Mammary epithelial cell (primary cell): ENCODE measurements at regions not wholly inside any gene's neighbourhood (a gene's known extent, or its start where the extent isn't known, plus 50 kb on each side); places are given as distances from the start of the nearest gene placed in this dataset.

Experiments
- CTCF ChIP-seq, 2 donors: IDR thresholded peaks in 1 of 2; conservative IDR thresholded peaks in 1 of 2; 2 replicates each; pipeline ENCODE4 v1.5.1; 2011 to 2012; ENCODE audit warnings: inconsistent platforms in 2 of 2, low read length in 2 of 2, mild to moderate bottlenecking in 2 of 2, control low read depth in 1 of 2, low read depth in 1 of 2; ENCODE audit not compliant: insufficient read depth in 1 of 2; ENCODE audit errors: extremely low read depth in 1 of 2
- EZH2 ChIP-seq: IDR thresholded peaks from 2 replicates; pipeline ENCODE4 v1.6.1; 2012; ENCODE audit warnings: low read length, inconsistent platforms, borderline replicate concordance

DNA sequence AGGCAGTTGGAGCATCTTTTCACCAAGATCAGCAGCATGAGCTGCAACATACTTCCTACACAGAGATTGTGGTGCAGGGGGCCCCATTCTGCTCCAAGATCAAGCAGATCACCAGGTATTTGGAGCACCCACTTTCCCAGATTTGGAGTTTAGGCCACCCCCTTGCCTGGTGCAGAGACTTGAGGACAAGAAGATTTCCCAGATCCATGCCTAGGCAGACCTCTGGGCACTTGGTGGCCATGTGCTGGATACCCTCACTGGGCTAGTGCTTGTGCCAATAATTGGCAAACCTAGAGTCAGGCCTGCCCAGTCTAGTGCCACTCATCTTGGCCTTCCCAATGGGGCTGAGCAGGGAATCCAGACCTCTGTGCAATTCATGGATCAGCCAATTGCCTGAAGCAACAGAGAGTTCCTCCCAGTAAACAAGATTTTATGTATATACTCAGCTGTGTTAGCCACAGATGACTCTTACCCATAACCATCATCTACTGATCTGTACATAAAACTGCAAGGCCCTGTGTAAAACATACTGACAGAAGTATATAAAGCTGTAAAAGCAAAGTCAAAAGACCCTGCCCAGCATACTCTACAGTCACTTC lies 228.4 kb upstream of the EMCN start:
- TF ChIP-seq CTCF (conservative IDR thresholded peaks at IDR 0.05 in 1 of 2, IDR thresholded peaks at IDR 0.05 in 1 of 2; ENCODE audit: extremely low read depth in 1 of 2, insufficient read depth in 1 of 2, low read depth in 1 of 2, low read length in 2 of 2) (no peak), EZH2 (no peak)
